NCI-H446 (cell line): ENCODE measurements at regions not wholly inside any gene's neighbourhood (a gene's known extent, or its start where the extent isn't known, plus 50 kb on each side); places are given as distances from the start of the nearest gene placed in this dataset.
A peak's percentile ranks its signal among the peaks of the same experiment; 100 is the strongest.

ENCODE experiments used
- DNase-seq, 2 experiments: peaks; one replicate each; lab custom pipeline; 2025; lab: John Stamatoyannopoulos, UW

- DNase-seq: no peak
Observed at GRCh38 chr2:180660881-180661685, 319.3 kb upstream of the UBE2E3 start.

GRCh38 chr2:180660207-180660606 is 320.2 kb upstream of the UBE2E3 start:
- no peak for DNase-seq

GRCh38 chr2:180657054-180657453 is 323.4 kb upstream of the UBE2E3 start:
- no peak for DNase-seq

GRCh38 chr2:180656455-180656847 is 324.0 kb upstream of the UBE2E3 start:
- DNase-seq: no peak

GRCh38 chr2:180655842-180656454 is 324.5 kb upstream of the UBE2E3 start:
- no peak for DNase-seq

GRCh38 chr2:180655393-180655792 is 325.0 kb upstream of the UBE2E3 start:
- DNase-seq: no peak

- no peak for DNase-seq
Observed at GRCh38 chr2:180653481-180653880, 326.9 kb upstream of the UBE2E3 start.

- no peak for DNase-seq
Observed at GRCh38 chr2:180652794-180653193, 327.6 kb upstream of the UBE2E3 start.

GRCh38 chr2:180651596-180651995 is 328.8 kb upstream of the UBE2E3 start:
- DNase-seq: no peak

- DNase-seq: peak in 1 of 2 experiments; percentile 55
Observed at GRCh38 chr2:180647621-180648020, 332.8 kb upstream of the UBE2E3 start.

- no peak for DNase-seq
Observed at GRCh38 chr2:180647221-180647620, 333.2 kb upstream of the UBE2E3 start.

GRCh38 chr2:180646756-180647155 is 333.6 kb upstream of the UBE2E3 start:
- peak in 1 of 2 experiments; percentile 14 for DNase-seq

GRCh38 chr2:180644709-180645108 is 335.7 kb upstream of the UBE2E3 start:
- no peak for DNase-seq

- DNase-seq: no peak
Observed at GRCh38 chr2:180630756-180631155, 349.6 kb upstream of the UBE2E3 start.

GRCh38 chr2:180625006-180625844 is 355.2 kb upstream of the UBE2E3 start:
- no peak for DNase-seq

- DNase-seq: peak; percentile 21 to 24
Observed at GRCh38 chr2:180621941-180622918, 358.2 kb upstream of the UBE2E3 start.

GRCh38 chr2:180621366-180621765 is 359.0 kb upstream of the UBE2E3 start:
- no peak for DNase-seq

GRCh38 chr2:180618570-180618969 is 361.8 kb upstream of the UBE2E3 start:
- no peak for DNase-seq

- no peak for DNase-seq
Observed at GRCh38 chr2:180614776-180615175, 365.6 kb upstream of the UBE2E3 start.

GRCh38 chr2:180609626-180610340 is 370.6 kb upstream of the UBE2E3 start:
- peak in 1 of 2 experiments; percentile 40 for DNase-seq
